T-helper 17 cell (primary cell): ENCODE measurements at regions not wholly inside any gene's neighbourhood (a gene's known extent, or its start where the extent isn't known, plus 50 kb on each side); places are given as distances from the start of the nearest gene placed in this dataset.

Source experiments
- ATAC-seq: fragments of 150-1000 bp; cut with Tn5 transposase; 2 replicates; pipeline ENCODE4 v1.10.0; 2021; ENCODE audit warnings: mild to moderate bottlenecking, moderate library complexity
- DNase-seq, 3 donors: peaks; one replicate each; pipeline versions ENCODE4 v3.0.0 to v3.0.0-alpha.2; 2020 to 2021
- H3K9me3 ChIP-seq: one replicate; pipeline ENCODE4 v1.7.0; 2013; ENCODE audit warnings: low read length, mild to moderate bottlenecking; ENCODE audit not compliant: control insufficient read depth, poor library complexity, severe bottlenecking
- H3K27ac Mint-ChIP-seq: one replicate; pipeline ENCODE4 v1.8.0; 2022; ENCODE audit warnings: mild to moderate bottlenecking, moderate library complexity, mixed read lengths
- H3K27me3 Mint-ChIP-seq: one replicate; pipeline ENCODE4 v1.8.0; 2022; ENCODE audit warnings: mixed read lengths
- H3K36me3 Mint-ChIP-seq: one replicate; pipeline ENCODE4 v1.8.0; 2022; ENCODE audit warnings: low read depth, mixed read lengths
- H3K4me1 Mint-ChIP-seq: one replicate; pipeline ENCODE4 v1.8.0; 2022; ENCODE audit warnings: mild to moderate bottlenecking, mixed read lengths
- H3K4me3 Mint-ChIP-seq: one replicate; pipeline ENCODE4 v1.8.0; 2022; ENCODE audit warnings: mild to moderate bottlenecking, moderate library complexity, mixed read lengths

DNA sequence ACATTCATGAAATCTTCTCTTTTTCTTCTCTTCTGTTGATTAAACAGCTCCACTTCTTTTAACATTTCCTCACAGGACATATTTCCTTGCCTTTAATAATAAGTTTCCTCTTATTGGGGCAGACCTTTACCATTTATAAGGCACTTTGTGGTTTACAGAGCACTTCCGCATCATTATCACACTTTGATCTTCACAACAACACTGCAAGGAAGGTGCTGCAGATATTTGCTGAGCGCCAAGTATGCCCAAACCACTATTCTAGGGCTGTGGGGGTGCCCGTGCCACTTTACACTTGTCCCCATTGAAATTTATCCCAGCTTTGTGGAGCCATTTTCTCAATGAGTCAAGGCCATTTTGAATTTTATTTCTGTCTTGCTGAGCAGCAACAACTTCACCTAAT lies 246.6 kb downstream of the SS18 start:
- DNase-seq (no peak), ATAC-seq (no peak)
- no peaks in the 10 kb centered on the region for H3K9me3 ChIP-seq
- Mint-ChIP-seq H3K4me3 (no peak overlapping the region), H3K36me3 (no peaks in the 10 kb centered on the region), H3K4me1 (peaks cover 6% of the 10 kb centered on the region), H3K27ac (no peak overlapping the region), H3K27me3 (no peaks in the 10 kb centered on the region)

DNA sequence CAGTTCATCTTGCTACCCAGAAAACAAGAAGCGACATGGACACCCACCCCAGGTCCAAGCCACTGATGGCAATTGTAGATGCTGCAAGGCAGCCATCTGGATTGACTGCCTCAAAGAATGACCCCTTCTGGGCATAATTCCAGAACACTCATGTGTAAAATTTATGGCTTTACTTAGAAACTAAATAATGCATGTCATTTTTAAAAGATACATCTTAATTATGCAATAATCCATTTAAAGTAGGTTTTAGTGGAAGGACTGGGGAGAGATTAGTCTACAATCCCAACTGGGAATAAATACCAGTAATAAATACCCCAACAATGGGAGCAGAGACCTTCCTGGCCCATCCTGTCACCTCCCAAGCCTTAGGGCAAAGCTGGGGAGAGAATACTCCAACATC lies 247.7 kb downstream of the SS18 start:
- DNase-seq (no peak), ATAC-seq (no peak)
- no peaks in the 10 kb centered on the region for H3K9me3 ChIP-seq
- Mint-ChIP-seq H3K36me3 (no peaks in the 10 kb centered on the region), H3K4me3 (no peak overlapping the region), H3K27ac (no peak overlapping the region), H3K4me1 (peaks cover 6% of the 10 kb centered on the region), H3K27me3 (no peaks in the 10 kb centered on the region)

GRCh38 chr18:25834061-25834460 lies 256.4 kb downstream of the SS18 start:
- no peaks in the 10 kb centered on the region for H3K36me3 Mint-ChIP-seq
- ATAC-seq (no peak), DNase-seq (no peak)
- no peaks in the 10 kb centered on the region for H3K9me3 ChIP-seq
- H3K4me1 Mint-ChIP-seq = no peaks in the 10 kb centered on the region
- H3K27me3 Mint-ChIP-seq = no peaks in the 10 kb centered on the region
- no peak overlapping the region for H3K27ac Mint-ChIP-seq
- H3K4me3 Mint-ChIP-seq = no peak overlapping the region

DNA sequence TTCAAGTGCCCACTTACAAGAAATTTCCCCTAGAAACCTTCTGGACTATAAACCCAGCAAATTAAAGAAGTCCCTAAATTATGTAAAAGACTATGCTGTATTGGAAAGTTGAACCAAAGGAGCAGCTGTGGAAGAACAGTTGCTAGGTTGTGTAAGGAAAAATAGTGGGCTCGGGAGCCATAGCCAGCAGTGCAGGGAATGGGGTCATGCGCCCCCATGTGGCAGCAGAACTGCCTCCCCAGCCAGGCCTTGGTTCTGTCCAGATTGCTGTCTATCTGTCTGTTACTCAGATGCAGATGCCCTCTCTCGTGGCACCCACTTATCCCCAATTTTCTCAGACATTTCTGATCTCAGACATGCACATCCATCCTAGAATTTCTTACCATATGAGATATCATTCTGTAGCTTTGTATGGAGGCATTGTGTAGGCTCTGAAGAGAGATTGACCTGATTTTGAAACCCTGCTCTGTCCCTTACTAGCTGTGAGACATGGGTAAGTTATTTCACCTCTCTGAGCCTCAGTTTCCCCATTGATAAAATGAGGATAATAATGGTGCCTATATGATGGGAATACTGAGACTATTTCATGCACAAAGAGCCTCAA lies 258.3 kb downstream of the SS18 start:
- Mint-ChIP-seq H3K36me3 (no peaks in the 10 kb centered on the region), H3K27ac (no peak overlapping the region), H3K27me3 (no peaks in the 10 kb centered on the region), H3K4me1 (no peaks in the 10 kb centered on the region), H3K4me3 (no peak overlapping the region)
- no peak for ATAC-seq
- no peaks in the 10 kb centered on the region for H3K9me3 ChIP-seq
- DNase-seq = no peak

DNA sequence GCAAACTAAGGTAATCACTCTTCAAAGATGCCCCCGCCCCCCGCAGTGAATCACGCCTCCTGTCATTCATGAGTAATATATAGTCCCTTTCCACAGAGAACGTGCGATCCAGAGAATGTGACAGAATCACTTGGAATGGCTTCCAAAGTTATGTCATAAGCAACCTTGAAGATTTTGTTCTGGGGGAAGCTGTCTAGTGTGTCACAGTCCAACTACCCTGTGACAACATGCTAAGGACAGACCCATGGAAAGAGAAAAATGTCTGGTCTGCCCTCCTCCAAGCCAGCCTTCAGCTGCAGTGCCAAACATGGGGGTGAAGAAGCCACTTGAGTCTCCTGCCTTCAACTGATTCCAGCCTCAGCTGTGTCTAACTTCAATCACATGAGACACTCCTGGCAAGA lies 259.1 kb downstream of the SS18 start:
- Mint-ChIP-seq H3K4me3 (no peak overlapping the region), H3K36me3 (no peaks in the 10 kb centered on the region), H3K27ac (no peak overlapping the region), H3K27me3 (peaks cover 2% of the 10 kb centered on the region), H3K4me1 (no peaks in the 10 kb centered on the region)
- H3K9me3 ChIP-seq = no peaks in the 10 kb centered on the region
- ATAC-seq = no peak
- no peak for DNase-seq

GRCh38 chr18:25830787-25831186 lies 259.6 kb downstream of the SS18 start:
- DNase-seq (no peak), ATAC-seq (no peak)
- Mint-ChIP-seq H3K36me3 (no peaks in the 10 kb centered on the region), H3K4me1 (peaks cover under 1% of the 10 kb centered on the region), H3K27ac (no peak overlapping the region), H3K27me3 (peaks cover 7% of the 10 kb centered on the region), H3K4me3 (no peak overlapping the region)
- H3K9me3 ChIP-seq = no peaks in the 10 kb centered on the region

DNA sequence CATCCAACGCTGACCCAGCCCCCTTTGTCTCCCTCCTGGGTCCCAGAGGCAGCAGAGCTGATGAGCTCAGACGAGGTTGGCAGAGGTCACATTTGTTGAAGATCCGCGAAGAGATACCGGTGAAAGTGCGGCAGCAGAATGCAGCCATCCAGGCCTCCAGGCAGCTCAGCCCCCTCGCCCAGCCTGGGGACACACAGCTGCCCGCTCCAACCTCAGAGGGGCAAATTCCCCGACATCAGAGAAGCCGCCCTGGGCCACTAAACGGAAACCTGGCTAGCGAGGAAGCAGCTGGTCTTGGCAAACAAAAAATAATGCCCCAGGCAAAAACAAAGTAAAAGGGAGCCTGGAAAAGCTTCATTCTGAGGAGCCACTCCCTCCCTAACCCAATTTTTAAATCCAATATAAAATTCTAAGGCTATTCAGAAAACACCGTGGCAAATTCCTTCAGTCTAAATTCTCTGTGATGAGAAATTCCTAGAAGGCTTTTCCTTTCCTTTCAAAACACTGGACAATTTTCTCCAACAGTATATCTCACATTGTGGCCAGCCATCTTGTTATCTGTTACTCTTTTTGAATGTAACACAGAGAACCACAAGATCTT lies 262.4 kb downstream of the SS18 start:
- no peaks in the 10 kb centered on the region for H3K36me3 Mint-ChIP-seq
- H3K27me3 Mint-ChIP-seq = peaks cover 7% of the 10 kb centered on the region
- ATAC-seq = no peak
- peaks cover 2% of the 10 kb centered on the region for H3K4me1 Mint-ChIP-seq
- H3K4me3 Mint-ChIP-seq = no peak overlapping the region
- H3K27ac Mint-ChIP-seq = no peak overlapping the region
- no peak for DNase-seq
- H3K9me3 ChIP-seq = no peaks in the 10 kb centered on the region

GRCh38 chr18:25827228-25827627 lies 263.2 kb downstream of the SS18 start:
- Mint-ChIP-seq H3K27ac (no peak overlapping the region), H3K27me3 (peaks cover 7% of the 10 kb centered on the region), H3K36me3 (no peaks in the 10 kb centered on the region), H3K4me1 (peaks cover 2% of the 10 kb centered on the region), H3K4me3 (no peak overlapping the region)
- H3K9me3 ChIP-seq = no peaks in the 10 kb centered on the region
- no peak for DNase-seq
- ATAC-seq = no peak

GRCh38 chr18:25826823-25827222 lies 263.6 kb downstream of the SS18 start:
- no peaks in the 10 kb centered on the region for H3K9me3 ChIP-seq
- H3K27ac Mint-ChIP-seq = no peak overlapping the region
- peaks cover 7% of the 10 kb centered on the region for H3K27me3 Mint-ChIP-seq
- ATAC-seq = no peak
- H3K4me1 Mint-ChIP-seq = peaks cover 2% of the 10 kb centered on the region
- no peak for DNase-seq
- no peaks in the 10 kb centered on the region for H3K36me3 Mint-ChIP-seq
- H3K4me3 Mint-ChIP-seq = no peak overlapping the region

GRCh38 chr18:25825979-25826776 lies 264.2 kb downstream of the SS18 start:
- H3K27ac Mint-ChIP-seq = no peak overlapping the region
- no peaks in the 10 kb centered on the region for H3K9me3 ChIP-seq
- no peak for DNase-seq
- no peaks in the 10 kb centered on the region for H3K36me3 Mint-ChIP-seq
- ATAC-seq = no peak
- H3K4me3 Mint-ChIP-seq = no peak overlapping the region
- peaks cover 13% of the 10 kb centered on the region for H3K27me3 Mint-ChIP-seq
- H3K4me1 Mint-ChIP-seq = peaks cover 2% of the 10 kb centered on the region

GRCh38 chr18:25825056-25825455 lies 265.4 kb downstream of the SS18 start:
- Mint-ChIP-seq H3K36me3 (no peaks in the 10 kb centered on the region), H3K27ac (no peak overlapping the region), H3K4me1 (peaks cover 2% of the 10 kb centered on the region), H3K27me3 (peaks cover 23% of the 10 kb centered on the region), H3K4me3 (no peak overlapping the region)
- no peaks in the 10 kb centered on the region for H3K9me3 ChIP-seq
- DNase-seq (no peak), ATAC-seq (no peak)

GRCh38 chr18:25819746-25820363 lies 270.6 kb downstream of the SS18 start:
- DNase-seq (no peak), ATAC-seq (no peak)
- Mint-ChIP-seq H3K4me3 (no peak overlapping the region), H3K4me1 (peaks cover 5% of the 10 kb centered on the region), H3K27me3 (peaks cover 28% of the 10 kb centered on the region), H3K27ac (no peak overlapping the region), H3K36me3 (no peaks in the 10 kb centered on the region)
- no peaks in the 10 kb centered on the region for H3K9me3 ChIP-seq

DNA sequence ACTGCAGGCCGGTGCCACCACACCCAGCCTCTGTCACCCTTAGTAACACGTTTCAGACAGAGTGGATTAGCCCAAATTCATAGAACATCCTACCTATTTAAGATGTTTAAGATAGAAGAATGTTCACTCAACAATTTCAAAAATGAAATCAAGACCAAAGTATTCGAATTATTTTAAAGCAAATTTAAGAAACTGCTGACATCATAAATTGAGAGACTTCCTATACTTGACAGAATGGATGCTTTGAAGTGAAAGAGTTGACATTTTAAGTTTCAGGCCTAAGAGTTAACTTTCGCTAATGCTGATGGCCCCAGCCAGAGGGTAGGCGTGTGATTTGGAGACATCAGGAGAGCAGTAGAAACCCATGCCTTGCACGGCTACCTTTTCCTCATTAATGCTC lies 271.9 kb downstream of the SS18 start:
- Mint-ChIP-seq H3K27ac (no peak overlapping the region), H3K27me3 (peaks cover 28% of the 10 kb centered on the region), H3K36me3 (no peaks in the 10 kb centered on the region), H3K4me3 (no peak overlapping the region), H3K4me1 (peaks cover 5% of the 10 kb centered on the region)
- no peaks in the 10 kb centered on the region for H3K9me3 ChIP-seq
- ATAC-seq = no peak
- no peak for DNase-seq
